GM20431 (cell line): ENCODE measurements at regions not wholly inside any gene's neighbourhood (a gene's known extent, or its start where the extent isn't known, plus 50 kb on each side); places are given as distances from the start of the nearest gene placed in this dataset.

Experiments
- in situ Hi-C: fragments of 300-500 bp; cut with MseI, MboI; formaldehyde crosslinking; loops from one replicate; pipeline ENCODE4 v1.15.0; 2020; ENCODE audit warnings: low sequenced_read_pairs; ENCODE audit not compliant: unreplicated experiment

DNA sequence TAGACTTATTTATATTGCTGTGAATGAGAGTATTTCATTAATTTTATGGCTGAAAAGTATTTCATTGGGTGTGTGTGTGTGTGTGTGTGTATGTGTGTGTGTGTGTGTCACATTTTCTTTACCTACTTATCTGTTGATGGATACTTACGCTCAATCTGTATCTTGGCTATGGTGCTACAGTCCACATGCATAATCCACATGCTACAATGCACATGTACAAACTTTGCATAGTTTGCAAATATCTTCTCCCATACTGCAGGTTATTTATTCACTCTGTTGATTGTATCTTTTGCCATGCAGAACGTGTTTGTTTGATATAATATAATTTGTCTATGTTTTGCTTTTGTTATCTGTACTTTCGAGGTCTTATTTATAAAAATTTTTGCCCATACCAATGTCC is 167.8 kb downstream of the RAB28 start:
- in situ Hi-C loops: no loop called here

DNA sequence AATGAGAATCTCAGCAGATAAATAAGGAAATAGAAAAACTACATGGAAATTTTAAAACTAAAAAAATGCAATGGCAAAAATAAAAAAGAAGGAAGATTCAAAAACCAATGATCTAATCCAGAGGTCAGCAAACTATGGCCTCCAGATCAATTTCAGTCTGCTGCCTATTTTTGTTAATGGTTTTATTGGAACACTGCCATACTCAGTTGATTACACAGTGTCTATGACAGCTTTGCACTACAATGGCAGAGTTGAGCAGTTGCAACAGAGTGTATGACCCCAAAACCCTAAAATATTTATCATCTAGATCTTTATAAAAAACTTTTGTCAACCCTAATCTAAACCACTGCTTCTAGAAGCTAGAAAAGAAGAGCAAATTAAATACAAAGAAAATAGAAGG is 170.3 kb downstream of the RAB28 start:
- in situ Hi-C loops: no loop called here

DNA sequence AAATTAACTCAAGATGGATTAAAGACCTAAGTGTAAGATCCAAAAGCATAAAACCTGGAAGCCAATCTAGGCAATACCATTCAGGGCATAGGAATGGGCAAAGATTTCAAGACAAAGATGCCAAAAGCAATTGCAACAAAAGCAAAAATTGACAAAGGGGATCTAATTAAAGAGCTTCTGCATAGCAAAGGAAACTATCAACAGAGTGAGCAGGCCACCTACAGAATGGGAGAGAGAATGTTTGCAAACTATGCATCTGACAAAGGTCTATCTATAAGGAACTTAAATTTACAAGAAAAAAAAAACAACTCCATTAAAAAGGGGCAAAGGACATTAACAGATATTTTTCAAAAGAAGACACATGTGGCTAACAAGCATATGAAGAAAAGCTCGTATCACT is 171.9 kb downstream of the RAB28 start:
- in situ Hi-C loops: no loop called here

DNA sequence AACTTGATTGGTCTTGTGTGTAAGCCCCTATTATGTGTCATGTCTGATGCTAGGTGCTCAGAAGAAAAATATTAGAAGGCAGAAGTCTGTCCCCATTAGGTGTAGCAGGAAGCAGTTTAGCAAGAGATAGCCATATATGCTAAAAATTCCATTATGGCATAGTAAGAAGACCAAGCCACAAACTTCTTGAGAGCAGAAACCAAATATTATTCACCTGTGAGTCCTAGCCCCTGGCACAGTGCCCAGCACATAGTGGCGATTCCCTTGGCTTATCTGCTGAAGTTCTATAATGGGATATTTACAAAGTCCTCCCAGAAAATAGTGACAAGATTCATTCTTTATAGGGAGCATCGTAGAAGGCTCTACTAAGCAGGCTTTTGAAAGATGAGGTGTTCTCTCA is 174.4 kb downstream of the RAB28 start:
- in situ Hi-C loops: no loop called here

DNA sequence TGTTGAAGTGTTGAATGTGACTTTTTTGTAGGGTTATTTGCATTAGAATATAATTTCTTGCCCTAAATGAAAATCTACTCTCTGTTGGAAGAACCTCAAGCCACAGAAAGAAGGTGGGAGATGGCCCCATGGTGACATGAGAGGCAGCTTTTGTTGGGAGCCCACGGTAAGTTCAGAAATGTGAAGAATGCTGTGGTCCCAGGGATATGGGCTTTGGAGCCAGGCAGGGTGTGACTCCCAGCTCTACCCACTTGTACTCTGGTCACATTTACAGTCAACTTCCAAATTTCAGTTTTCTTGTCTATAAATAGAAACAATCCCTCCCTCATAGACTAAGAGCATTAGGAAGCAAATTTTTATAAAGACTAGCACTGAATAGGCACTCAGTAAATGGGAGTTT is 177.8 kb downstream of the RAB28 start:
- in situ Hi-C loops: no loop called here

DNA sequence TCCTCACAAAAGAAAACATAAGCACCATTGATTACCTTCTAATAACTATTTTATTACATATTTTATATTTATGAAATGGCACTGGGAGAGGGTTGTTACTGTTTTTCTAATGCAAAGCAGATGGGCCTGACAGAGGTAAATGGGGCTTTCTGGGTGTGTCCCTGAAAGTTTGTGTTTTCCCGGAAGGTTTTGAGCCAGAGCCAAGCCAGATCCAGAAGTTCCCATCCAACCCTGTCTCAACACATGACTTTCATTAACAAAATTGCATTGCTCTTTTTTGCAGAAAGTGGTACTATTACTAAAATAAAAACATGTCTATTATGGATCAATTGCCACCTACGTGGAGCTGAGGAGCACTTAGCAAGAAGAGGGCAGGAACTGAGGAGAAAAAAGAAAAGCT is 181.3 kb downstream of the RAB28 start:
- in situ Hi-C loops: no loop called here

DNA sequence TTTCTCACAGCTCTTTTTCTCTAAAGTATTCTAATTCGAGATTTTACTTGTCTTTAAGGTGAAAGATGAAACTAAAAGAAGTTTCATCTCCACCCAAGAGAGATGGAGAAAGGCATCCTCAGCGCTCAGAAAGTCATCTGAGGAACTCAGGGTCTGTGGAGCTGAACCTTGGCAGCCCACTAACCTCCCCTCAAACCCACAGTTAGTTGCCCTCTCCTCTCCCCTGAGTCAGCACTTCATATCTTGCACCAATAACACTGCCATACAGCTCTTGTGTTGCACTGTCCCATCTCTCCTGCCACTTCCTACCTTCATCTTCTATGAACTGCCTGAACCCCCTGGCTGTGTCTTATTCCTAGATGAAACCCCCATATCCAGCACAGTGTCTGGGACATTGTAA is 184.8 kb downstream of the RAB28 start:
- in situ Hi-C loops: no loop called here

DNA sequence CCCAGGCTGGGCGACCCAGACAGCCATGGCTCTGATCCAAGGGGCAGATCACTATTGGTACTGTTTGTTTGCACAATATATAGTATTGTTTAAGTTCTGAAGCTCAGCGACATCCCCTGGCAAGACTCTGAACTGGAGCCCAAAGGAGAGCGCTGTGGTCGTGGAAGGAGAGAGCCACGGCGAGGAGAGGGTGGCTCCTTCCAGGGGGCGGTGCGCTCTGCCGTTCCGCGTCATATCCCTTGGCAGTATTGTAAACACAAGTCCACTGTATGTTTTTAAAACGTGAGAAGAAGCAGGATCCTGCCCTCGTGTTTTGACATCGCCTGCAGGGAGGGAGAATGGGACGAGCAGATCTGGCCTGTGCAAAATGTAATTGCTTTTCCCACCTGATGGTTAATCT is 185.5 kb downstream of the RAB28 start:
- in situ Hi-C loops: no loop called here

DNA sequence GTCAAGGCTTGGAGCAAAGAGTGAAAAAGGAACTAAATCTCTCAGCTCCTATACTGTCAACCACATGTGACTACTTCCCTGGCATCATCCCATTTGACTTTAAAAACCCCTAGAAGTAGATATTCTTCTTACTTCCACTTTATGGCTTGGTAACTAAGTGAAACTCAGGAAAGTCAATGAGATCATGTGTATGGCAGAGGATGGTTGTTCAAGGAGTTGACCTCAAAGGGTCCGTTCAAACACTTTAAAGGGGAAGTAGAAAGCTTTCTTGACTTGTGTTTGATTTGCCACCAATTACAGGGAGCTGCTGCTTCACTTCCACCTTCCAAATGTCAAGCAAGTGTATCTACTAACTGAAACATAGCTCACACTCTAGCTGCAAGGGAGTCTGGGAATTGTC is 187.2 kb downstream of the RAB28 start:
- in situ Hi-C loops: no loop called here

DNA sequence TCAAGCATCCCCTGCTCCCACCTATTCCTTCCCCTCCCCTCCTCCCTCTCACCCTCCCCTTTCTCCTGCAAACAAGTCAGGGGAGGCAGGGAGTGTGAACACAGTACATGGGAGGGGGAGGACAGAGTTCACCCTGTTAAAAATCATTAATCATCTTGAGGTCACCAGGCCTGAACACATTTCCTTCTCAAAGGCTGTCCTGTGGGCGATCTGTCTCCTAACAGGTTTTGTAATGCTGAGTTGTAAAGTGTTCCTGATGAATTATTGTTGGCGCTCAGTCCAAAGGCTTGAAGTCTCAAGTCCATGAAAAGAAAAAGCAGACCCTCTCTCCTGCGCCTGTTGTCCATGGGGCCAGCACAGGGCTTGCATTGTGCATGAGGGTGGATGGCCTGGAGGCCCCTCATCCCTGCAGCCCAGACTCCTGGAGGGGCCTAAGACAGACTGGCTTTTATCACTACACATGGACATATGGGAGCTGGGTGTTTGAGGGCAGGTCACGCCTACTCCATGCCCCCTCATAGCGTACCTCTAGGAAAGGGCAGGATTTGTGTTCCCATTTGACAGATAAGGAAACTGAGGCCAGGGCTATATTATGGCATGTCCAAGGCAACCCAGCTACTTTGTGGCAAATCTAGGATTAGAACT is 189.1 kb downstream of the RAB28 start:
- in situ Hi-C loops: no loop called here

DNA sequence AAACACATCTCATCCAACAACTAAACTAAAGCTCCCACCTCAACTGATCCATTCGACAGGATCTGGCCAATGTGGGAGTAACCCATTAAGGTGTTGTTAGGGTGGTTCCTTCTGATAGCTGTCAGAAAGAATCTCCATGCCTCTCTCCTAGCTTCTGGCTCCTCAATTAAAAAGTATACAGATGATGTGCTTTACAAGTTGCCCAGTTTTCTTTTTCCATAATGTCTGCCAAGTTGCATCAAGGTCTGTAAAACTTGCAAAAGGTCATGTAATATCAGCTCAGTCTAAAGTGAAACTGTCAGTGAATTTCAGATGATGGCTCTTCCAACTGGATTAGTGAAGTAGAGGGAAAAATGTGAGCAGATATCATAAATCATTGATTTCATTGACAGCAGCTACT is 191.8 kb downstream of the RAB28 start:
- in situ Hi-C loops: no loop called here

DNA sequence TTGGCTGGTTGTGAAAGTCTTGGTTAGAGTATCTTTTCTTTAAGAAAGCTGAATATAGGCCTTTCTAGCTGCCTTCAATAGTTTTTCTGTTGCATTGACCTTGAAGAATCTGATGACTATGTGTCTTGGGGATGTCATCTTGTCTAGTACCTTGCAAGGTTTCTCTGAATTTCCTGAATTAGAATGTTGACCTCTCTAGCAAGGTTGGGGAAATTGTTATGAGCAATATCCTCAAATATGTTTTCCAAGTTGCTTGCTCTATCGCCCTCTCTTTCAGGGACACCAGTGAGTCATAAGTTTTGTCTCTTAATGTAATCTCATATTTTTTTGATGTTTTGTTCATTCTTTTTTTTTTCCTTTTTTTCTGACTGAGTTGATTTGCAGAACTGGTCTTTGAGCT is 194.7 kb downstream of the RAB28 start:
- in situ Hi-C loops: no loop called here

DNA sequence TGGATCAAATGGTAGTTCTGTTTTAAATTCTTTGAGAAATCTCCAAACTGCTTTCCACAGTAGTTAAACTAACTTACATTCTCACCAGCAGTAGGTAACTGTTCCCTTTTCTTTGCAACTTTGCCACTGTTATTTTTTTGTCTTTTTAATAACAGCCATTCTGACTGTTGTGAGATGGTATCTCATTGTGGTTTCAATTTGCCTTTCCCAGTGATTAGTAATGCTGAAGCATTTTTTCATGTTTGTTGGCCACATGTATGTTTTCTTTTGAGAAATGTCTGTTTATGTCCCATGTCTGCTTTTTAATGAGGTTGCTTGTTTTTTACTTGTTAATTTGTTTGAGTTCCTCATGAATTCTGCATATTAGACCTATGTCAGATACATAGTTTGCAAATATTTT is 198.8 kb downstream of the RAB28 start:
- in situ Hi-C loops: no loop called here

DNA sequence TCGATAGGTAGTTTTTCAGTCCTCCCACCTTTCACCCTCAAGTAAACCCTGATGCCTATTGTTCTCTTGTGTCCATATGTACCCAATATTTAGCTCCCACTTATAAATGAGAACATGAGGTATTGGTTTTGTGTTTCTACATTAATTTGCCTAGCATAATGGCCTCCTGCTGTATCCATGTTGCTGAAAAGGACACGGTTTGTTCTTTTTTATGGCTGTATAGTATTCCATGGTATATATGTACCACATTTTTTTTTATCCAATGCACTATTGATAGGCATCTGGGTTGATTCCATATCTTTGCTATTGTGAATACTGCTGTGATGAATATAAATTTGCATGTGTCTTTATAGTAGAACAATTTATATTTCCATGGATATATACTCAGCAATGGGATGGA is 199.2 kb downstream of the RAB28 start:
- in situ Hi-C loops: no loop called here

DNA sequence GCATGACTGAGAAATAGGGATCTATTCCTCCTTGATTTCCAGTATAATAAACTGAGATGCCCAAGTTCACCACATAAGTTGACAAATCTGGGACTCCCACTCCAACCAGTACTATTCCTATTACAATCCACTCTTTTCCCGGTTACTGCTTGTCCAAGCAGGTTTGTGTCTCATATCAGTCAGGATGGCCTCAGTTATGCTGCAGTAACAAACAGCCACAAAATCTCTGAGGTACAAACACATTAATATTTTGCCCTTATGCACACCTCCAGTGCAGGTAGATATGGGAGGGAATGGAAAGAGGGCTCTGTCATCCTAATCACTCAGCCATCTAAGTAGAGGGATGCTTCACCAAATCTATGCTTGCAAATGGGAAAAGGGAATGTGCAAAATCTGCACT is 207.8 kb downstream of the RAB28 start:
- in situ Hi-C loops: no loop called here

DNA sequence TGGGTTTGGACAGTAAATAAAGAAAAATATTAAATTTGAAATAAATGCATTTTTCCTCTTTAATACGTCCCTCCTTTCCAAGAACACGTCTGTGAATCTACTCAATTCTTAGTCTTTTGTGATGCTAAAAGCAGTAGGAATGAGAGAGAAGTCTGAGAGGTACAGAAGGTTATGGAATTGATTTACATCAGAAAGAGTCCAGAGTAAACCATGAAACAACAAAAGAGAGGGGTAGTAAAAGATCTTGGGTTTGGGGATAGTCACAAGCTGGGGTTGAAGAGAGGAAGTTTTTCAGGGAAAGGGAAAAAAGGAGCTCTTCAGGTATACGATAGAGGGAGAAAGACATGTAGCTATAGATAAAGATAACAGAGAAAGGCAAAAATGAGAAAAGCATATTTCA is 215.4 kb downstream of the RAB28 start:
- in situ Hi-C loops: no loop called here

DNA sequence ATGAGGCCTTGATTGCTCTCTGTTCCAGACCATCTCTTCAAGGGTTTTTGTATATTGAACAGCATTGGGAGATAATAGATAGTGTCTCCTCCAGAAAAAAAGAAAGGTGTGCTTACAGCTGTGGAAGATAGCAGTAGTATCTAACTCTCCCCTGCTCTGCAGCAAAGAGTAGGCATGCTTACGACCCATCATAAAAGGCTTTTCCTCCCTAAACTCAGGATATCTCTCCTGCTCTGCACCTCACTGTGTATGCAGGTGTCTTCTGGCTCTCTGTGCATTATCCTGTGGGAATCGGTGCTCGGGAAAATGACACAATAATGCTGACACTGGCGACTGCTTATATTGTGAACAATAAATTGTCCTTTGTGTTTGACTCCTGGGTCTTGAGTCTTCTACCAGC is 216.0 kb downstream of the RAB28 start:
- in situ Hi-C loops: no loop called here

DNA sequence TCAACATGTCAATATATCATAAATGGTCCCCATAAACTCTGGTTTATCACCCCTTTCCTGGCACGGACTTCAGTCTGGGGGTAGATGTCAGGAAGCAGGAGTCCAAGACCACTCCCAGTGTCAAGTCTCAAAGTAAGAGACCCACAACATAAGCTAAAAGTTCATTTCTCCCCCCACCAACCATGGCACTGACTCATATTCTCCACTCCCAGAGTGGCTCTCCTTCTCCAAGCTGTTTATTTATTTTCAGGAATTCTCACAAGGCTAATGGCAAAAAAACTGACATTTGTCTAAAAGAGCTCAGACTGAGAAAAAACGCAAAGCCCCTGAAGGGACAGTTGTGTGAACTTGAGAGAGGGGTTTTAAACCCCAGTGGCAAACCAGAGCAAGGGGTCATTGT is 217.0 kb downstream of the RAB28 start:
- in situ Hi-C loops: no loop called here

DNA sequence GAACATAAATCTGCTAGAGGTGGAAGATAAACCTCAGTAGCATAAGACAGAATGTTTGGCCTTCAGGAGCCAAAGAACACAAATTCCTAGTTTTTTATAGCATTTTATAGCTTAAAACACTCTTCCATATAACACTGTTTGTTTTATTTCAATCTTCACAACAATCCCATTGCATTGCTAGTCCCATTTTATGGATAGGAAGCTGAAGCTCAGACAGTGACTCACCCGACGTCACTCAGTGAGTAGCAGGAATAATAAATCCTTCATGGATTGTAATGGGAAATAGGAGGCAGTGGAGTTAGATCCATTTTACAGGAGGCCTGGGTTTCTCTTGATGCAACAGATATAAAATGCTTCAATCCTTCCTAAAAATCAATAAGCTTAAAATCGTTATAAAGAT is 217.5 kb downstream of the RAB28 start:
- in situ Hi-C loops: no loop called here

DNA sequence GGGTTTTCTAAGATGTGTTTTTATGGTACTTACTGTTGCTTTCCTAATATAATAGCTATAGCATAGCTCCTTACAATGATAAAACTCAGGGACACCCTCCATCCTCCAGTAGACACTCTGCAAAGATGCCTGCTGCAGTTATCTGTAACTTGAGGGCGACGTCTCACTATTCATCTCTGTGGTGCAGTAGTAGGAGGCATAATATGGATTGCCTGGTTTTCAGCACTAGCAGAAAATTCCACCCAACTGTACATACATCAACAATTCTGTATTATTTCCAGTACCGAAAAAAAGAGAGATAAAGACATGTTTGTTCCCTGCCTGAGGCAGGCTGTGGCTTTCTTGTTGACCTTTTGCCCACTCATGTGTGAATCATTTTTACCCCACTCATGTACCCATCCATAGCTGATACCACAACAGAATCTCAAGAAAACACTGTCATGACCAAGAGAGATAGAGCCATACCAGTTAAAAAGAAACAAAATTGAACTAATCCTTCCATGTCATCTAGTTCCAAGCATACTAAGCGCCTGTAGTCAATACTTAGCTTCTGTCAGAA is 220.1 kb downstream of the RAB28 start:
- in situ Hi-C loops: no loop called here

DNA sequence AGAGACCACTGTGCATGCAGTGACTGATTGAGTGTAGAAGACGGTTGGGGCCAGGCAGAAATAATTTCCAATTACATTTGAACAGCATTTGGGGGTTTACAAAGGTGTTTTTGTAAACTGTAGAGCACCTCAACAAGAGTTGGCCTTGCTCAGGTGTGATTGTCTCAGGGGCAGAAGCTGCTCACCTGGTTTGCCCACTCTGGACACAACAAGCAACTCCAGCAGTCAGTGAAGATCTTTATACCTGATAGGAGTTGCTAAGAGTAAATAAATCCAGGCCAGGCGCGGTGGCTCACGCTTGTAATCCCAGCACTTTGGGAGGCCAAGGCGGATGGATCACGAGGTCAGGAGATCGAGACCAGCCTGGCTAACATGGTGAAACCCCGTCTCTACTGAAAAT is 221.3 kb downstream of the RAB28 start:
- in situ Hi-C loops: no loop called here

DNA sequence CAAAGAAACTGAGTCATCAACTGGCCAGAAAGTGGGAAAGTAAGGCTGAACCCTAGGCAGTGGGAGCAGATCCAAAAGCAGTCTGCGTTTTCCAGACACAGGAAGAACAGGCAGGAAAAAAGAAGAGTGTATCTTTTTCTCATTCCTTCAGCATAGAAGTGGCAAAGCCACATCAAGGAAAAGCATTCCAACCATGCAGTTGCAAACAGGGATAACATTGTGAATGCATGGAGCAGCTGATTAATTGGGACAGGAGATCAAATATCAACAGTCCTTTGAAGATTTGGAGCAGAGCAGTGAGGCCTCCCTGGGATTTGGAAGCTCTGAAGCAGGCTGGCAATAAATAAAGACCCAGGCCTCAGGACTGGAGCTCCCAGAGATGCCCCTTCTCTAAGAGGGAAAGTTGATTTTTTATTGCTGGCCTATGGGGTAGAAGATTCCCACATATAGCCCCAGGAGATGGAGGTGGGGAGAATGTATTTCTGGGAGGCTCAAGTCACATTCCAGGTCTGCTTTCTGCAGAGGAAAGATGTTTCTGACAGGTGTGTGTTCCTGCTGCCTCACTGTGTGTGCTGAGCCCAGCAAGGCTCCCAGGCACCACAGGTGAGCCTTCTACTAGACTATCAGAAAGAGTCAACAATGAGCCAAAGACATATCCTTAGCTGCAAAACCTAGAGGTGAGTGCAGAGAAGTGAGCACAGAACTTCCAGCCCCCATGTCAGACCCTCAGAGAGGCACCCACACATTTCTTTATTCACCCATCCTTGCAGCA is 222.5 kb downstream of the RAB28 start:
- in situ Hi-C loops: no loop called here
